T-cell (primary cell): ENCODE measurements at regions not wholly inside any gene's neighbourhood (a gene's known extent, or its start where the extent isn't known, plus 50 kb on each side); places are given as distances from the start of the nearest gene placed in this dataset.

Experiments
- ATAC-seq, 4 experiments: fragments of 200-7000 bp in 3 of 4; fragments of 150-1000 bp in 1 of 4; cut with Tn5 transposase; replicated peaks in 1 of 4; 1 replicate in 3 of 4; 2 replicates in 1 of 4; pipeline ENCODE4 v1.10.0; 2021; ENCODE audit warnings: moderate library complexity in 3 of 4, mild to moderate bottlenecking in 2 of 4, moderate number of reproducible peaks in 1 of 4
- CTCF ChIA-PET, 2 donors: fragments of 300-600 bp; sonication (Branson Sonifier 250); formaldehyde crosslinking; loops; one replicate each; lab custom pipeline; 2022; ENCODE audit warnings: antibody characterized with exemption in 2 of 2; lab: Charles Lee
- POLR2A ChIA-PET, 2 donors: fragments of 300-600 bp; sonication (Branson Sonifier 250); formaldehyde crosslinking; loops; one replicate each; lab custom pipeline; 2022; ENCODE audit warnings: antibody characterized with exemption in 2 of 2; lab: Charles Lee
- DNase-seq, 35 experiments: peaks; one replicate each; pipeline versions ENCODE4 v3.0.0 to v3.0.0-alpha.2; 2013 to 2023
- H3K27ac ChIP-seq: one replicate; pipeline ENCODE4 v1.5.1; 2013; ENCODE audit warnings: low read length
- H3K27me3 ChIP-seq, 2 experiments: replicated peaks in 1 of 2; 1 replicate in 1 of 2; 2 replicates in 1 of 2; pipeline versions ENCODE4 v1.6.1 to v1.7.0; 2013; ENCODE audit warnings: low read length in 1 of 2, mixed read lengths in 1 of 2; ENCODE audit not compliant: control insufficient read depth in 2 of 2, insufficient read depth in 2 of 2; ENCODE audit errors: extremely low read depth in 1 of 2
- H3K36me3 ChIP-seq, 2 donors: 1 replicate in 1 of 2; 2 replicates in 1 of 2; pipeline versions ENCODE4 v1.6.1 to v1.7.0; 2013; ENCODE audit warnings: low read length in 1 of 2; ENCODE audit not compliant: control insufficient read depth in 2 of 2, insufficient read depth in 1 of 2; ENCODE audit errors: extremely low read depth in 1 of 2
- H3K4me1 ChIP-seq, 2 experiments: 1 replicate in 1 of 2; 2 replicates in 1 of 2; pipeline versions ENCODE4 v1.6.1 to v1.7.0; 2013; ENCODE audit warnings: low read length in 2 of 2, mixed read lengths in 1 of 2; ENCODE audit not compliant: insufficient read depth in 2 of 2, control insufficient read depth in 1 of 2; ENCODE audit errors: extremely low read depth in 1 of 2
- H3K4me3 ChIP-seq, 2 donors: 1 replicate in 1 of 2; 2 replicates in 1 of 2; pipeline versions ENCODE4 v1.5.1 to v1.7.0; 2013; ENCODE audit warnings: mild to moderate bottlenecking in 2 of 2, low read length in 1 of 2, moderate library complexity in 1 of 2; ENCODE audit not compliant: control insufficient read depth in 1 of 2; ENCODE audit errors: extremely low read depth in 1 of 2
- H3K9me3 ChIP-seq: 2 replicates; pipeline ENCODE4 v1.7.0; 2013
- H3K27ac Mint-ChIP-seq, 2 donors: one replicate each; pipeline ENCODE4 v1.8.0; 2020 to 2021; ENCODE audit warnings: mild to moderate bottlenecking in 2 of 2, mixed read lengths in 2 of 2
- H3K27me3 Mint-ChIP-seq, 2 donors: one replicate each; pipeline ENCODE4 v1.8.0; 2021 to 2022; ENCODE audit warnings: mixed read lengths in 2 of 2
- H3K36me3 Mint-ChIP-seq: one replicate; pipeline ENCODE4 v1.8.0; 2021; ENCODE audit warnings: mixed read lengths
- H3K4me1 Mint-ChIP-seq, 3 donors: one replicate each; pipeline ENCODE4 v1.8.0; 2020 to 2022; ENCODE audit warnings: mixed read lengths in 3 of 3, mild to moderate bottlenecking in 1 of 3
- H3K4me3 Mint-ChIP-seq, 3 donors: one replicate each; pipeline ENCODE4 v1.8.0; 2020 to 2022; ENCODE audit warnings: mild to moderate bottlenecking in 3 of 3, mixed read lengths in 3 of 3, moderate library complexity in 3 of 3
- H3K9me3 Mint-ChIP-seq, 3 donors: one replicate each; pipeline ENCODE4 v1.8.0; 2020 to 2022; ENCODE audit warnings: mixed read lengths in 3 of 3
- WGBS: methylation state at CpG from one replicate; pipeline ENCODE4 v1.1.5; 2013; ENCODE audit warnings: missing lambda C conversion rate; ENCODE audit not compliant: insufficient coverage; 5-methylcytosine and 5-hydroxymethylcytosine counted together

DNA sequence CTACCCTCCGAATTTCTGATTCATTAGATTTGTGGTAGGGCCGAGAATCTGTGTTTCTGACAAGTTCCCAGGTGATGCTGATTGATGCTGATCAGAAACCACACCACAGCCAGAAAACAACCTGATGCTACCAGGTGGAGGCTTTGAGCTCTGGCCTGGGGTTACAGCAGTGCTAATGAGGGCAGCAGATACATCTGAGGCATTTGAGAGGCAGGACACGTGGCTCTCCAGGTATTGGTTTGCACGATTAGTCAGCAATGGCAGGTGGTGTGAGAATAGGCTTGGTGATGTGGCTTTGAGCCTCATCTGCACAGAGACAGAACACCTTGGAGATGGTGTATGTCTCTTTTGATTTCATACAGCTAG, 78.8 kb upstream of the THBS1 start:
- ATAC-seq (no peak), DNase-seq (no peak)
- H3K36me3 ChIP-seq, result no peaks in the 10 kb centered on the region
- peaks cover 7% of the 10 kb centered on the region in 2 experiments for H3K4me1 ChIP-seq
- no peak overlapping the region for H3K27ac Mint-ChIP-seq
- no peak overlapping the region for H3K4me3 ChIP-seq
- H3K27me3 ChIP-seq, result peaks cover 0 to 6% of the 10 kb centered on the region in 2 experiments
- WGBS, result 62% methylated on average over 4 of the region's 4 CpGs
- H3K36me3 Mint-ChIP-seq, result no peaks in the 10 kb centered on the region
- ChIA-PET POLR2A (no interaction called here), CTCF (no interaction called here)
- no peaks in the 10 kb centered on the region for H3K9me3 ChIP-seq
- peaks cover 0 to 10% (median 4%) of the 10 kb centered on the region in 3 donors for H3K4me1 Mint-ChIP-seq
- no peak overlapping the region for H3K27ac ChIP-seq
- H3K9me3 Mint-ChIP-seq, result no peaks in the 10 kb centered on the region
- peaks cover 4 to 6% of the 10 kb centered on the region in 2 donors for H3K27me3 Mint-ChIP-seq
- H3K4me3 Mint-ChIP-seq, result no peak overlapping the region

DNA sequence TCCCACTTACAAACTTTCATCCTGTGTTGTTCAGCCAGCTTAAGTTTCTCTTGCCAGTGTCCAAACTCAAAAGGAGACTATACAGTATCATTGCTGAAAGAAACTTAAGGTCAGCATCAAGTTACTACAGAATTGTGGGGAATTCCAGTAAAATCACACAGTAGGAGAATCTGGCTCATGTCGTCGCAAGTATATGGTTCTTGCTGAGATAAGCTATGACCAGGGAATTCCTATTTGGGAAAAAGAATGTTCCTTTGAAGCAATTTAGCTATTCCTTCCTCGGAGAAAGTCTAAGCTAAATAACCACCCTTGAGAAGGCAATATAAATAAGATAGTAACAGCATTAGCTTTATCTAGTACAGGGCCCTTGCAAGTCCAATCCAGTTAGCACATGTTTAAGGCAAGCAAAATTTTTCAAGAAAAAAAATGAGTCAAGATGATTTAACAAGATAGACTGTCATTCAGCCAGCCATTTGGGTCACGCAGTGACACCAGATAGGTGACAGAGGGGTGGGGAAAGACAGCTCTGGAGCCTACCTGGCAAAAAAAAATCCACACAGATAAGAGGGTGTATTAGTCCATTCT, 78.2 kb upstream of the THBS1 start:
- H3K9me3 Mint-ChIP-seq, result no peaks in the 10 kb centered on the region
- H3K9me3 ChIP-seq, result no peaks in the 10 kb centered on the region
- ATAC-seq (no peak), DNase-seq (no peak)
- no peak overlapping the region for H3K27ac ChIP-seq
- H3K36me3 ChIP-seq, result no peaks in the 10 kb centered on the region
- H3K36me3 Mint-ChIP-seq, result no peaks in the 10 kb centered on the region
- POLR2A ChIA-PET, result no interaction called here
- H3K4me1 Mint-ChIP-seq, result peaks cover 0 to 5% (median 3%) of the 10 kb centered on the region in 3 donors
- H3K4me3 Mint-ChIP-seq, result no peak overlapping the region
- H3K27ac Mint-ChIP-seq, result no peak overlapping the region
- CTCF ChIA-PET, result no interaction called here
- 100% methylated on average over 1 of the region's 4 CpGs for WGBS
- peaks cover 4% of the 10 kb centered on the region in 2 donors for H3K27me3 Mint-ChIP-seq
- no peak overlapping the region for H3K4me3 ChIP-seq
- H3K27me3 ChIP-seq, result peaks cover 0 to under 1% of the 10 kb centered on the region in 2 experiments
- peaks cover under 1 to 5% of the 10 kb centered on the region in 2 experiments for H3K4me1 ChIP-seq

DNA sequence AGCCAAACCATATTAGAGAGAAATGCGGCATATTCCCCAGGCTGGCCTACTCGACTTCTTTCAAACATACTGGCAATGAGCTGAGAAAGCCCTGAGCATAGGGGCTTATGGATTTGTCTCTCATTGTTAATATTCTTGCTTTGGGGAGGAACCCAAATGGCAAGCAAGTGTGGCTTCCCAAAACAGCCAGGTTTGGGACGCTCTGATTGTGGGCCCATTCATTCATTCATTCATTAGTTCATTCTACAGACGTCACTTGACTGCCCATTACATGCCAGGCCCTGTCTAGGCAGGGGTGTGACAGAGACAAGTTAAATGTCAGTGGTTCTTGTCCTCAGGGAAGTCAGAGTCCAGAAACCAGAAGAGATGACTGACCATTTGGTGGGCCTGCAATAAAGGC, 77.4 kb upstream of the THBS1 start:
- DNase-seq (no peak), ATAC-seq (no peak)
- Histone ChIP-seq H3K9me3 (no peaks in the 10 kb centered on the region), H3K27me3 (peaks cover 0 to under 1% of the 10 kb centered on the region in 2 experiments), H3K27ac (no peak overlapping the region), H3K4me3 (no peak overlapping the region), H3K36me3 (no peaks in the 10 kb centered on the region), H3K4me1 (no peaks in the 10 kb centered on the region)
- no peaks in the 10 kb centered on the region for H3K9me3 Mint-ChIP-seq
- H3K4me3 Mint-ChIP-seq, result no peak overlapping the region
- no peaks in the 10 kb centered on the region for H3K4me1 Mint-ChIP-seq
- CTCF ChIA-PET, result no interaction called here
- POLR2A ChIA-PET, result no interaction called here
- H3K27ac Mint-ChIP-seq, result no peak overlapping the region
- no peaks in the 10 kb centered on the region for H3K36me3 Mint-ChIP-seq
- H3K27me3 Mint-ChIP-seq, result peaks cover 4 to 6% of the 10 kb centered on the region in 2 donors
- WGBS, result 94% methylated on average over 3 of the region's 4 CpGs

DNA sequence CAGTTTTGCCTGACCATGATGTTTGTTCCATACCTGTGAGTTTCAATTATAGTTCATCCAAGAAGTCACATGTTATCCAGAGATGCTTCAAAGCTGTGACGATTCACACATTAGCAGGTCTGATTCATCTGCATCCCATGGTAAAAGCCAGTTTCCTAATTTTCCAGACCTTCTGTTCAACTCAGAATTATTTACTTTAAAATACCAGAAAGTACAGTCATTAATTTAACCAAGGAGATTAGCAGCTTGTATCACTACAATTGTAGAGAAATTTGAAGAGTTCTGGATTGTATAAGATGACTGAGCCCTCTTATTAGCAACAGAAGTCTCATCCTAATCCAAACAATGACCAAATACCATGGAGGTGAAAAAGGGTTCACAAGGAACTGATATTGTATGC, 76.1 kb upstream of the THBS1 start:
- no peak overlapping the region for H3K27ac Mint-ChIP-seq

DNA sequence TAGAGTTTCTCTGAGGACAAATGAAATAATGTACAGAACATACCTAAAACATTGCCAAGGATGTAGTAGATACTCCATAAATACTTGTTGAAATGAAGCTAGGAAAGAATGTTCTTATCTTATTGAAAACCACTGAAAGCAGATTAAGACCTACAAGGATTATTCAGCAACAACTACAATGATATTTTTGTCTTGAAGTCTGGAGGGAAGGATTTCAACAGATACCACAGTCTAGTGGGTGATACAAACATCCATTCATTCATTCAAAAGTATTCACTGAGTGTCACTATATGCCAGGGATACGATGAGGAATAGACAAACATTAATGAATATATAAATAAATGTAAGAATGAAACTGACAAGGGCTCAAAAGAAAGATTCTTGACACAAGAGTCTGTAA, 74.7 kb upstream of the THBS1 start:
- Histone ChIP-seq H3K27ac (no peak overlapping the region), H3K27me3 (peaks cover 0 to 8% of the 10 kb centered on the region in 2 experiments), H3K9me3 (no peaks in the 10 kb centered on the region), H3K4me1 (no peaks in the 10 kb centered on the region), H3K36me3 (no peaks in the 10 kb centered on the region), H3K4me3 (no peak overlapping the region)
- Mint-ChIP-seq H3K27me3 (peaks cover 7 to 12% of the 10 kb centered on the region in 2 donors), H3K9me3 (no peaks in the 10 kb centered on the region), H3K27ac (no peak overlapping the region), H3K4me1 (no peaks in the 10 kb centered on the region), H3K36me3 (no peaks in the 10 kb centered on the region), H3K4me3 (no peak overlapping the region)
- ATAC-seq (no peak), DNase-seq (no peak)
- ChIA-PET POLR2A (no interaction called here), CTCF (no interaction called here)
- no CpG with 5 or more reads among the region's 1 CpG for WGBS

More for the DNA sequence above, 76.1 kb upstream of the THBS1 start:
- Histone ChIP-seq H3K9me3 (no peaks in the 10 kb centered on the region), H3K27ac (no peak overlapping the region), H3K27me3 (peaks cover 0 to 3% of the 10 kb centered on the region in 2 experiments), H3K36me3 (no peaks in the 10 kb centered on the region), H3K4me3 (no peak overlapping the region), H3K4me1 (no peaks in the 10 kb centered on the region)
- H3K9me3 Mint-ChIP-seq, result no peaks in the 10 kb centered on the region
- no CpG with 5 or more reads among the region's 1 CpG for WGBS
- no peaks in the 10 kb centered on the region for H3K36me3 Mint-ChIP-seq
- ChIA-PET CTCF (no interaction called here), POLR2A (interaction anchor here in 1 of 2 donors (0.6 kb wide), 1 partner anchor 107 kb away, joined by 3 read pairs; no protein-coding TSS in a partner anchor)
- H3K4me1 Mint-ChIP-seq, result no peaks in the 10 kb centered on the region
- no peak overlapping the region for H3K4me3 Mint-ChIP-seq
- ATAC-seq, result no peak
- H3K27me3 Mint-ChIP-seq, result peaks cover 4% of the 10 kb centered on the region in 2 donors
- no peak for DNase-seq

DNA sequence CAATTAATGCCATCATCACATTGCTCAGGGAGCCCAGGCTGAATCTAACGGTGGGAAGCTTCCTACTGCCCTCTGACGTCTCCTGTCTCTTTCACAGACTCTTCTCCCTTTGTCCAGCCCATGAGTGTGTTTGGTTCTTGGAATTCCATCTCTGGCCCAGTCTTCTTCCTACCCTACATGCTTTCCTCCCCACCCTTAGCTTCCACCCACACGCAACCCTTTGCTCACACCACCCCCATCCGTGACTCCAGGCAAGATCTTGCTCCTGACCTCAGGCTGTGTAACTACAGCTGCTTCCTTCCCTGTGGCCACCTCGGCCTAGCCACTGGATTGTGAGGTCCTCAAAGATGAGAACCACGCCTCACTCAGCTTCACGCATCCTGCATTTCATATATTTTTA, 72.3 kb upstream of the THBS1 start:
- Mint-ChIP-seq H3K4me1 (no peaks in the 10 kb centered on the region), H3K36me3 (no peaks in the 10 kb centered on the region), H3K9me3 (no peaks in the 10 kb centered on the region), H3K4me3 (no peak overlapping the region), H3K27ac (no peak overlapping the region), H3K27me3 (peaks cover 9 to 26% of the 10 kb centered on the region in 2 donors)
- no peak overlapping the region for H3K4me3 ChIP-seq
- peaks cover 0 to 24% of the 10 kb centered on the region in 2 experiments for H3K27me3 ChIP-seq
- ATAC-seq (no peak), DNase-seq (no peak)
- H3K36me3 ChIP-seq, result no peaks in the 10 kb centered on the region
- ChIA-PET CTCF (no interaction called here), POLR2A (no interaction called here)
- H3K9me3 ChIP-seq, result no peaks in the 10 kb centered on the region
- H3K4me1 ChIP-seq, result no peaks in the 10 kb centered on the region
- H3K27ac ChIP-seq, result no peak overlapping the region
- WGBS, result no CpG with 5 or more reads among the region's 7 CpGs
